CD4-positive, alpha-beta T cell treated with Interferon alpha-2 for 1 hour (primary cell): ENCODE measurements at regions not wholly inside any gene's neighbourhood (a gene's known extent, or its start where the extent isn't known, plus 50 kb on each side); places are given as distances from the start of the nearest gene placed in this dataset.

ENCODE experiments used
- DNase-seq, 2 donors: peaks; one replicate each; pipeline ENCODE4 v3.0.0-alpha.2; 2020 to 2022

- no peak for DNase-seq
Observed at GRCh38 chr10:106457522-106457921, 707.0 kb downstream of the SORCS1 start.

DNA sequence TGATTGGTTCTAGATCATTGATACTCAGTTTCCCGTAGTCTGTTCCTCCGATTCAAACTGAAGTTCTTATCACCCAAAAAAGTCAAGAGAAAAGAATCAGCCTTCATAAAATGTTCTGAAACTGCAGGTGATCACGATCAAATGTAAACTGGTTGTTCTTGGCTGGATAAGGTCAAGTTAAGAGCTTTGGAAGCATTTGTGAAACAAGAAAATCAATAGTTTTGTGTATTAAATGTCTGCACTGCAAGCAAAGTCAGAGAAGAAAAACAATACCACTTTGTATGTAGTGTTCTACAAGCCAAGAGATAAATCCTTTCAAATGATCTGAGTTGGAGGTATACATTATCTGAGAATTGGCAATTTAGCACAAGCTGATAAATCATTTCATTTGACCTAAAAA lies 710.3 kb downstream of the SORCS1 start:
- DNase-seq: no peak

GRCh38 chr10:106450966-106451365 lies 713.5 kb downstream of the SORCS1 start:
- DNase-seq: no peak

GRCh38 chr10:106446920-106447319 lies 717.6 kb downstream of the SORCS1 start:
- no peak for DNase-seq

DNA sequence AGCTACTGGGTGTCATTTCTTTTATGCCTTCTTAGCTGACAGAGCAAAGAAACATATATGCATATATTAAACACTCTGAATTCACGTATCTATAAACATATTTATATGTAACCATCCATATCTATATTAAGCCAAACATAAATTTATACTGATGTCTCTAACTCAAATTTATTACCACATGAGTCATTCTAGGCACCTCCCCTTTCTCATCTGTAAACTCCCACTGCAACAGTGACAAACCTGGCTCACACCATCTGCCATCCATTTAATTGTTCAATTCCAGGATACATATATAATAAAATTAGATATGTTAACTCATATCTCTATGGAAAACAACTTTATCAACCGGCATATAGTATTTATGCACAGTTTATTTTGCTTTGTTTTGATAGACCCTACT lies 722.3 kb downstream of the SORCS1 start:
- DNase-seq: no peak

DNA sequence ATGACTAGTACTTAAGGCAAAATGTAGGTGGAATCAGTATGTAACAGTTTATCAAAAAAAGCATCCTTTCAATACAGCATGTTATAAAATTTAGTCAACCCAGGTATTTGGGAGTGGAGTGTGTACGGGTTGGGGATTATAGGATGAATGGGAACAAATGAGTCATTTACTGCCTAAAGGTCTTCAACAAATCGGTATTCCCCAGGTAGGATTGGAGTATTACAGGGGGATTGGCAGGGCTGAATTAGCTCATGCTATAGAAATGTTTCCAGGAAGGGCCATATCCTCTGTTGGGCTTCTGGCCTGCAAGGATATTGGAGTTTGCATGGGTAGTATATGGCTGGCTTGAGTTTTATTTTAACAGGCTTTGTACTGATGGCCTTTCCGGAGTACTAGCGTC lies 723.7 kb downstream of the SORCS1 start:
- no peak for DNase-seq

GRCh38 chr10:106440355-106440754 lies 724.2 kb downstream of the SORCS1 start:
- DNase-seq: no peak

- no peak for DNase-seq
Observed at GRCh38 chr10:106439366-106439765, 725.1 kb downstream of the SORCS1 start.

DNA sequence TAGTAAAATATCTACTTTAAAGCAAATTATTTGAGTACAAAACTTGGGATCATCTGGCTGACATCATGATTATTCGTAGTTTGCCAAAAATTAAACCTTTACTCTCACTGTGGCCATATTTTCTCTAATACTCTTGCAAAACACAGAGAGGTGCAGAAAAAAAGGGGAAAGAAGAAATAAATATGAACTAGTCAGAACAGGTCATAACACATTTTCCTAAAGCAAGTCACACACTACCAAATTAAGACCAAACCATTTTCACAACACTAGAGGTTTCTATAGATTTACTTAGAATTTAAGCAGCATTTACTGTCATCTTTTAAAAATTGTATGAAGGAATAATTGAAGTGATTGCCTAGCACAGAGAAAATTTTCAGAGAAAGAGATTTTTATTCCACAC lies 726.1 kb downstream of the SORCS1 start:
- DNase-seq: no peak

GRCh38 chr10:106436123-106436715 lies 728.3 kb downstream of the SORCS1 start:
- DNase-seq: no peak

- no peak for DNase-seq
Observed at GRCh38 chr10:106435081-106435480, 729.4 kb downstream of the SORCS1 start.

DNA sequence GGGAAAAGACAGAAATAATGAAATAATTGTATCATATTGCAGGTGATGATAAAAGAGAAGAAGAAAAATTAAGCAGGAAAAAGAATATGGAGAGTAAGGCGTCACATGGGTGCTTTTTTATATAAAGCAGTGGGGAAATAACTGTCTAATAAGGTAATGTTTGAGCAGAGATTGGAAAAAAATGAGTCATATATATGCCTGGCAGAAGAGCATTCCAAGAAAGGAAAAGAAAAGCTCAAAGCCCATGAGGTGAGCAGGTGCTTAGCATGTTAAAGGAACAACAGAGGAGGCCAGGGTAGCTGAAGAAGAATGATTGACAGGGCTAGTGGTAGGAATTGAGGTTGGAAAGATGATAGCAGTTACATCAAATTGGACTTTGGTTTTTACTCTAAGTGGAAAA lies 739.5 kb downstream of the SORCS1 start:
- no peak for DNase-seq

GRCh38 chr10:106424054-106424453 lies 740.5 kb downstream of the SORCS1 start:
- DNase-seq: no peak

- DNase-seq: no peak
Observed at GRCh38 chr10:106410331-106410730, 754.2 kb downstream of the SORCS1 start.

- no peak for DNase-seq
Observed at GRCh38 chr10:106405141-106405540, 759.4 kb downstream of the SORCS1 start.

GRCh38 chr10:106402458-106402857 lies 762.0 kb downstream of the SORCS1 start:
- no peak for DNase-seq

DNA sequence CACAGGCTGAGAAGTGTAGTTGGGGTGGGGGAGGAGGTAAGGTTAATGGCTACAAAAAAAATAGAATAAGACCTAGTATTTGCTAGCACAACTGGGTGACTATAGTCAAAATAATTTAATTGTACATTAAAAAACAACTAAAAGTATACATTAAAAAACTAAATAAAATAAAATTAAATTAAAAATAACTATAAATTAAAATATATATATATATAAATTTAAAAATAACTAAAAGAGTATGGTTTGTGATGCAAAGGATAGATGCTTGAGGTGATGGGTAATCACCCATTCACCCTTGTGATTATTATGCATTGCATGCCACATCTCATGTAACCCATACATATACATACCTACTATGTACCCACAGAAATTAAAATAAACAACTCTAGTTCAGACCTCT lies 762.5 kb downstream of the SORCS1 start:
- no peak for DNase-seq

DNA sequence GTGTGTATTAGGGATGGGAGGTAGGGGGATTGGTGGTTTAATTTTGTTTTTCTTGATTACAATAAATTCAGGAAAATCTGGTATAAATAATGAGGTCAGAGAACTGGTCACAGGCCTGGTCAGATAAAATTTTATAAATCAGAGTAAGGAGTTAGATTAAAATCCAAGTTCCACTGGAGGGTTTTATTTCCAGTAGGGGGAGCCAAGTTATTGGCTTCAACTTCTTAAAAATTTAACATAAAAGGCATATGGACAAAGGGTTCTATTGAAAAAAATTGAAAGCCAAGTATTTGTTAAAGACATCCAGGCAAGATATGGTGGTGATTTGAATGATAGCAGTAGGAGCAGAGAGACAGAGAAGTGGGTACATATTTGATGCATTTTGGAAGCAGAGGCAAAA lies 763.3 kb downstream of the SORCS1 start:
- DNase-seq: no peak

- DNase-seq: no peak
Observed at GRCh38 chr10:106399112-106399511, 765.4 kb downstream of the SORCS1 start.

DNA sequence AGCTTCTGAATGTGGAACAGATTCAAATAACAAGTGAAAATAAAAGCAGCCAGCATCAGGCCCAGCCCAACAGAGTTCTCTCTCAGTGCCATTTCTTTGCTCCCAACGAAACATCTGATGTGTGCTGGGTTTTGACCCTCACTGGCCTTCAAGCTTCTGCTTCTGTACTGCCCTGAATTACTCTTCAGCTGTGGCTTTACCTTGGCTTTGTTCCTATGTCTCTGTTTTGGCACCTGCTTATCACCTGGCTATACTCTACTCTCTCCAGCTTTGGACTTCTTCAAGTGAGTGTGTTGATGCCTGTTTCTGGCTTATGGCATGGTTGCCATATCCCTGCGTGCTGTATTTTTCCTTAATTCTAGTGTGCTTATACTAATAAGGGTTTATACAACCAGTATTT lies 768.3 kb downstream of the SORCS1 start:
- no peak for DNase-seq

- no peak for DNase-seq
Observed at GRCh38 chr10:106395041-106395749, 769.3 kb downstream of the SORCS1 start.

- no peak for DNase-seq
Observed at GRCh38 chr10:106392778-106393177, 771.7 kb downstream of the SORCS1 start.

DNA sequence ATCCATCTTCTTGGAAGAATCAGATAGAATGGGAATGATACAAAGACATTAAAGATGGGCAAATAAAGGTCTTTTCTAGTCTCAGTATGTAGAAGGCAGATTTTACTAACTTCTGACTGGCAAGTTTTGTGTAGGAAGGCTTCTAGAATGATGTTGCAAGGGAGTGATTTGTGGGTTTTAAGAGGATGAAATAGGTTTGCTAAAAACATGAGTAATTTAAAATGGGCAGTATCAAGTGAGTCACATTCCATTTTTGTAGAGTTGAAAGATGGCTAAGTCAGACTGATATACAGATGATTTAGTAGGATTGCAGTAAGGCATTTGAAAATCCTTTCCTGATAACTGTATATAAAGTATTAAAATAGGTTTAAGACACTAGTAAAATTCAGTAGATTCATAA lies 777.4 kb downstream of the SORCS1 start:
- DNase-seq: no peak

GRCh38 chr10:106384496-106384895 lies 780.0 kb downstream of the SORCS1 start:
- no peak for DNase-seq

GRCh38 chr10:106380706-106381105 lies 783.8 kb downstream of the SORCS1 start:
- no peak for DNase-seq
